ENCODE measurements at regions not wholly inside any gene's neighbourhood (a gene's known extent, or its start where the extent isn't known, plus 50 kb on each side); places are given as distances from the start of the nearest gene placed in this dataset.

GRCh38 chr1:88357729-88358128 lies 326.3 kb upstream of the PKN2 start:
- no TSS peak for BruUV-seq (replicated peaks)
- in situ Hi-C loops (cut with MboI) (no loop called here), intact Hi-C loops (cut with micrococcal nuclease; ENCODE audit: unreplicated experiment) (no loop called here)
- RAD21 ChIA-PET (ENCODE audit: unreplicated experiment), result no interaction called here
- ATAC-seq (no peak), DNase-seq (ENCODE audit: low read depth, low spot score) (no peak), FAIRE-seq (no peak)
- Histone ChIP-seq H3K4me2 (ENCODE audit: control insufficient read depth, insufficient read depth) (no peak overlapping the region), H3K36me3 (ENCODE audit: control insufficient read depth in 2 of 2, insufficient read depth in 2 of 2, low read length in 1 of 2) (no peaks in the 10 kb centered on the region), H4K20me1 (ENCODE audit: control insufficient read depth, insufficient read depth) (no peaks in the 10 kb centered on the region), H2AFZ (ENCODE audit: control insufficient read depth, low read depth, low read length) (no peak overlapping the region), H3K4me1 (ENCODE audit: control insufficient read depth, insufficient read depth, low read length) (no peaks in the 10 kb centered on the region), H3K9ac (ENCODE audit: control insufficient read depth, insufficient read depth, low read length) (no peak overlapping the region), H3K9me3 (replicated peaks; ENCODE audit: control insufficient read depth, insufficient read depth, low read length) (no peaks in the 10 kb centered on the region), H3K79me2 (ENCODE audit: control insufficient read depth, insufficient read depth, low read length) (no peaks in the 10 kb centered on the region), H3K4me3 (no peak overlapping the region), H3K27me3 (replicated peaks in 1 of 2; ENCODE audit: control insufficient read depth in 2 of 2, insufficient read depth in 2 of 2, low read length in 1 of 2) (no peaks in the 10 kb centered on the region), H3K27ac (ENCODE audit: control insufficient read depth, insufficient read depth) (no peak overlapping the region)
- 40% methylated on average over 2 of the region's 2 CpGs for whole genome bisulfite sequencing (ENCODE audit: insufficient coverage, insufficient replicate concordance, low lambda C conversion rate, missing lambda C conversion rate)
- SMC1A ChIA-PET (ENCODE audit: uncharacterized antibody, unreplicated experiment), result no interaction called here
- TF ChIP-seq HCFC1 (IDR thresholded peaks at IDR 0.05; ENCODE audit: low read length) (no peak), MEF2A (IDR thresholded peaks at IDR 0.05; ENCODE audit: insufficient read depth, low read depth, low read length) (no peak), FOS (IDR thresholded peaks at IDR 0.05; ENCODE audit: borderline replicate concordance, extremely low read depth, insufficient read length) (no peak), MXI1 (IDR thresholded peaks at IDR 0.05; ENCODE audit: low read depth, low read length) (no peak), EED (IDR thresholded peaks at IDR 0.05; ENCODE audit: low read depth) (no peak), CEBPB (IDR thresholded peaks at IDR 0.05; ENCODE audit: borderline replicate concordance in 1 of 2, low read depth in 2 of 2, low read length in 2 of 2) (no peak), NR2C1 (IDR thresholded peaks at IDR 0.05) (no peak), CHD1 (IDR thresholded peaks at IDR 0.05; ENCODE audit: low read depth, low read length) (no peak), HDAC2 (IDR thresholded peaks at IDR 0.05) (no peak), SUPT20H (IDR thresholded peaks at IDR 0.05; ENCODE audit: borderline replicate concordance, control insufficient read depth, low read depth, low read length) (no peak), PAX8 (IDR thresholded peaks at IDR 0.05) (no peak), NR2C2 (IDR thresholded peaks at IDR 0.05; ENCODE audit: borderline replicate concordance, control insufficient read depth, insufficient read length, low read depth) (no peak), CREM (IDR thresholded peaks at IDR 0.05; ENCODE audit: low read depth) (no peak)
- TF ChIP-seq, protein P1, sequence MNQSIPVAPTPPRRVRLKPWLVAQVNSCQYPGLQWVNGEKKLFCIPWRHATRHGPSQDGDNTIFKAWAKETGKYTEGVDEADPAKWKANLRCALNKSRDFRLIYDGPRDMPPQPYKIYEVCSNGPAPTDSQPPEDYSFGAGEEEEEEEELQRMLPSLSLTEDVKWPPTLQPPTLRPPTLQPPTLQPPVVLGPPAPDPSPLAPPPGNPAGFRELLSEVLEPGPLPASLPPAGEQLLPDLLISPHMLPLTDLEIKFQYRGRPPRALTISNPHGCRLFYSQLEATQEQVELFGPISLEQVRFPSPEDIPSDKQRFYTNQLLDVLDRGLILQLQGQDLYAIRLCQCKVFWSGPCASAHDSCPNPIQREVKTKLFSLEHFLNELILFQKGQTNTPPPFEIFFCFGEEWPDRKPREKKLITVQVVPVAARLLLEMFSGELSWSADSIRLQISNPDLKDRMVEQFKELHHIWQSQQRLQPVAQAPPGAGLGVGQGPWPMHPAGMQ (IDR thresholded peaks at IDR 0.05; ENCODE audit: borderline replicate concordance), result no peak
- POLR2A ChIA-PET, result no interaction called here
- CTCF ChIA-PET, result interaction anchor here (0.7 kb wide), 1 partner anchor 9 kb away, joined by 4 read pairs; no protein-coding TSS in a partner anchor

Data from GM12878 (cell line).